ENCODE measurements at regions not wholly inside any gene's neighbourhood (a gene's known extent, or its start where the extent isn't known, plus 50 kb on each side); places are given as distances from the start of the nearest gene placed in this dataset.

DNA sequence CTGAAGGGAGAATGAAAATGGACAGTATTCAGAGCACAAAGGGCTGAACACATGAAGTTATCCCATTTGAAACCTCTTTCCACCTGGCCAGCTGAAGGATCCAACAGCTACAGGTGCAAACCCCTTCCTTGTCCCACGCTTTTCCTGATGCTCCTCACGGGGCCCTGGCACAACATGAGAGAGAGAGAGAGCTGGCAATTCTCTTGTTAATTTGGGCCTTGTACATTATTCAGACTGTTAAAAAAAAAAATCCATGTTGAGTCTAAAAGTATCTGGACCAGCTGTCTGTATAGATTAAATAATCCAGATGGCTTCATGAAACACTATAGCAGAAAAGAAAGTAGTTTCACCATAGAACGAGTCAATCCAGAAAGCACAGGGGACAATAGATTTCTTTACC is 74.1 kb downstream of the HMHB1 start:
- TF ChIP-seq ZNF274 (IDR thresholded peaks at IDR 0.05; ENCODE audit: low read depth, low read length) (no peak), YY1 (IDR thresholded peaks at IDR 0.05; ENCODE audit: insufficient read depth, insufficient read length) (no peak)
